HG03432 (cell line): ENCODE measurements at regions not wholly inside any gene's neighbourhood (a gene's known extent, or its start where the extent isn't known, plus 50 kb on each side); places are given as distances from the start of the nearest gene placed in this dataset.
"Not testable (repeated sequence)": the region's sequence is repeated elsewhere in the genome, so short reads cannot be mapped to it uniquely, and the experiment has no call there.

ENCODE experiments used
- ATAC-seq: cut with Tn5 transposase; IDR thresholded peaks from one replicate; pipeline ENCODE4 v1.9.1; 2021; ENCODE audit warnings: mild to moderate bottlenecking, moderate library complexity; ENCODE audit not compliant: unreplicated experiment

- no peak for ATAC-seq
These were observed 90.3 kb upstream of the RANBP6 start for GRCh38 chr9:6105738-6106137.

GRCh38 chr9:6104406-6104805, 89.0 kb upstream of the RANBP6 start:
- ATAC-seq = not testable (repeated sequence)

GRCh38 chr9:6103911-6104310, 88.5 kb upstream of the RANBP6 start:
- not testable (repeated sequence) for ATAC-seq

GRCh38 chr9:6102336-6102987, 87.0 kb upstream of the RANBP6 start:
- not testable (repeated sequence) for ATAC-seq

- not testable (repeated sequence) for ATAC-seq
These were observed 86.3 kb upstream of the RANBP6 start for GRCh38 chr9:6101725-6102124.

GRCh38 chr9:6099346-6099745, 83.9 kb upstream of the RANBP6 start:
- ATAC-seq = not testable (repeated sequence)

GRCh38 chr9:6098431-6098830, 83.0 kb upstream of the RANBP6 start:
- ATAC-seq = no peak

- ATAC-seq = no peak
These were observed 81.4 kb upstream of the RANBP6 start for GRCh38 chr9:6096821-6097220.

- no peak for ATAC-seq
These were observed 75.1 kb upstream of the RANBP6 start for GRCh38 chr9:6090277-6091210.

- no peak for ATAC-seq
These were observed 73.9 kb upstream of the RANBP6 start for GRCh38 chr9:6089300-6089699.

- ATAC-seq = no peak
These were observed 70.7 kb upstream of the RANBP6 start for GRCh38 chr9:6086006-6086655.

GRCh38 chr9:6080154-6080716, 64.8 kb upstream of the RANBP6 start:
- peak; percentile 97 for ATAC-seq

- ATAC-seq = no peak
These were observed 64.0 kb upstream of the RANBP6 start for GRCh38 chr9:6079386-6079785.

GRCh38 chr9:6078382-6079105, 63.1 kb upstream of the RANBP6 start:
- ATAC-seq = no peak

- ATAC-seq = no peak
These were observed 61.4 kb upstream of the RANBP6 start for GRCh38 chr9:6076851-6077250.

GRCh38 chr9:6073731-6074130, 58.3 kb upstream of the RANBP6 start:
- no peak for ATAC-seq

GRCh38 chr9:6072865-6073264, 57.4 kb upstream of the RANBP6 start:
- ATAC-seq = no peak

- ATAC-seq = no peak
These were observed 57.0 kb upstream of the RANBP6 start for GRCh38 chr9:6072453-6072852.

GRCh38 chr9:6068983-6069382, 53.6 kb upstream of the RANBP6 start:
- peak; percentile 89 for ATAC-seq

- no peak for ATAC-seq
These were observed 52.0 kb upstream of the RANBP6 start for GRCh38 chr9:6067426-6067825.
